Right cardiac atrium (tissue), 5 donors: ENCODE measurements at regions not wholly inside any gene's neighbourhood (a gene's known extent, or its start where the extent isn't known, plus 50 kb on each side); places are given as distances from the start of the nearest gene placed in this dataset.
"Not testable (repeated sequence)": the region's sequence is repeated elsewhere in the genome, so short reads cannot be mapped to it uniquely, and the experiment has no call there.

Experiments used
- ATAC-seq, 2 donors: fragments of 200-7000 bp; cut with Tn5 transposase; one replicate each; pipeline versions ENCODE4 v1.8.0 to v1.9.1; 2020; ENCODE audit warnings: moderate library complexity in 2 of 2, mild to moderate bottlenecking in 1 of 2
- DNase-seq, 3 donors: peaks; one replicate each; pipeline ENCODE4 v3.0.0-alpha.2; 2020
- H3K27ac ChIP-seq: one replicate; pipeline ENCODE4 v1.5.1; 2013; ENCODE audit warnings: mild to moderate bottlenecking, low read length, control low read depth, moderate library complexity
- H3K27me3 ChIP-seq: one replicate; pipeline ENCODE4 v1.6.1; 2013; ENCODE audit not compliant: control insufficient read depth, insufficient read depth
- H3K4me1 ChIP-seq: one replicate; pipeline ENCODE4 v1.6.1; 2013; ENCODE audit warnings: low read length; ENCODE audit not compliant: control insufficient read depth, insufficient read depth
- H3K4me3 ChIP-seq: one replicate; pipeline ENCODE4 v1.5.1; 2013; ENCODE audit warnings: low read length, control low read depth
- H3K9me3 ChIP-seq: one replicate; pipeline ENCODE4 v1.6.1; 2013; ENCODE audit warnings: low read length; ENCODE audit not compliant: control insufficient read depth
- WGBS: extraction: QIAGEN DNeasy Blood & Tissue Kit; methylation state at CpG from one replicate; pipeline ENCODE4 v1.1.7; 2013; 5-methylcytosine and 5-hydroxymethylcytosine counted together
- intact Hi-C, 4 donors: fragments of 100-400 bp; cut with DNase I; formaldehyde crosslinking; loops; one replicate each; pipeline versions ENCODE4 v1.11.0 to v1.14.0; 2022 to 2023
- donor health status: healthy with polysubstance abuse.
- donor health status: DM: no; HTN: yes; CAD: no.
- donor health status: DM: no; HTN: no; CAD: no.
- donor health status: DM: no; HTN: yes; CAD: no; lungs with severe emphysema.
- donor health status: DM: yes; HTN: yes; CAD: no.

- Histone ChIP-seq H3K27ac (no peak overlapping the region), H3K4me3 (no peak overlapping the region), H3K27me3 (no peaks in the 10 kb centered on the region), H3K9me3 (no peaks in the 10 kb centered on the region), H3K4me1 (no peaks in the 10 kb centered on the region)
- intact Hi-C loops: no loop called here
- no peak for ATAC-seq
- WGBS: 88% methylated on average over 1 of the region's 1 CpG
- DNase-seq: no peak
Measured at GRCh38 chr12:14076538-14076937, 95.1 kb upstream of the GRIN2B start.

GRCh38 chr12:14086838-14087237 lies 105.4 kb upstream of the GRIN2B start:
- Histone ChIP-seq H3K27ac (no peak overlapping the region), H3K4me3 (no peak overlapping the region), H3K27me3 (no peaks in the 10 kb centered on the region), H3K9me3 (no peaks in the 10 kb centered on the region), H3K4me1 (no peaks in the 10 kb centered on the region)
- DNase-seq: no peak
- ATAC-seq: no peak
- intact Hi-C loops: no loop called here

- Histone ChIP-seq H3K9me3 (no peaks in the 10 kb centered on the region), H3K27me3 (no peaks in the 10 kb centered on the region), H3K4me3 (no peak overlapping the region), H3K27ac (no peak overlapping the region), H3K4me1 (no peaks in the 10 kb centered on the region)
- no peak for ATAC-seq
- no peak for DNase-seq
- 70% methylated on average over 3 of the region's 3 CpGs for WGBS
- intact Hi-C loops: no loop called here
Measured at GRCh38 chr12:14099994-14100393, 118.6 kb upstream of the GRIN2B start.

GRCh38 chr12:14101556-14101955 lies 120.2 kb upstream of the GRIN2B start:
- intact Hi-C loops, H3K9me3 ChIP-seq, H3K27me3 ChIP-seq, H3K4me3 ChIP-seq, H3K27ac ChIP-seq, ATAC-seq, H3K4me1 ChIP-seq, DNase-seq: not testable (repeated sequence)
- 86% methylated on average over 1 of the region's 1 CpG for WGBS

- Histone ChIP-seq H3K9me3 (no peaks in the 10 kb centered on the region), H3K4me1 (no peaks in the 10 kb centered on the region), H3K27ac (no peak overlapping the region), H3K4me3 (no peak overlapping the region), H3K27me3 (no peaks in the 10 kb centered on the region)
- DNase-seq (no peak), ATAC-seq (no peak)
- WGBS: 40% methylated on average over 9 of the region's 9 CpGs
- intact Hi-C loops: no loop called here
Measured at GRCh38 chr12:14111230-14111865, 129.9 kb upstream of the GRIN2B start.

- ATAC-seq (no peak), DNase-seq (no peak)
- WGBS: 57% methylated on average over 1 of the region's 1 CpG
- no peak overlapping the region for H3K27ac ChIP-seq
- H3K9me3 ChIP-seq: no peaks in the 10 kb centered on the region
- no peaks in the 10 kb centered on the region for H3K4me1 ChIP-seq
- H3K27me3 ChIP-seq: no peaks in the 10 kb centered on the region
- no peak overlapping the region for H3K4me3 ChIP-seq
- intact Hi-C loops: no loop called here
Measured at GRCh38 chr12:14113031-14113430, 131.6 kb upstream of the GRIN2B start.

- intact Hi-C loops: no loop called here
- ATAC-seq (no peak), DNase-seq (no peak)
- WGBS: 93% methylated on average over 2 of the region's 2 CpGs
- H3K9me3 ChIP-seq: no peaks in the 10 kb centered on the region
- H3K27ac ChIP-seq: no peak overlapping the region
- H3K27me3 ChIP-seq: no peaks in the 10 kb centered on the region
- H3K4me3 ChIP-seq: no peak overlapping the region
- no peaks in the 10 kb centered on the region for H3K4me1 ChIP-seq
Measured at GRCh38 chr12:14126692-14127091, 145.3 kb upstream of the GRIN2B start.

GRCh38 chr12:14129611-14130195 lies 148.3 kb upstream of the GRIN2B start:
- 59% methylated on average over 12 of the region's 12 CpGs for WGBS
- intact Hi-C loops: no loop called here
- no peaks in the 10 kb centered on the region for H3K4me1 ChIP-seq
- ATAC-seq: no peak
- no peak overlapping the region for H3K27ac ChIP-seq
- no peak for DNase-seq
- H3K4me3 ChIP-seq: no peak overlapping the region
- no peaks in the 10 kb centered on the region for H3K9me3 ChIP-seq
- no peaks in the 10 kb centered on the region for H3K27me3 ChIP-seq

- no peak overlapping the region for H3K27ac ChIP-seq
- DNase-seq (no peak), ATAC-seq (no peak)
- H3K4me3 ChIP-seq: no peak overlapping the region
- H3K27me3 ChIP-seq: no peaks in the 10 kb centered on the region
- WGBS: 87% methylated on average over 2 of the region's 2 CpGs
- intact Hi-C loops: no loop called here
- H3K4me1 ChIP-seq: no peaks in the 10 kb centered on the region
- no peaks in the 10 kb centered on the region for H3K9me3 ChIP-seq
Measured at GRCh38 chr12:14135996-14136395, 154.6 kb upstream of the GRIN2B start.

- H3K27ac ChIP-seq: no peak overlapping the region
- no peaks in the 10 kb centered on the region for H3K27me3 ChIP-seq
- WGBS: 68% methylated on average over 6 of the region's 6 CpGs
- H3K4me3 ChIP-seq: no peak overlapping the region
- ATAC-seq (peak in 1 of 2 donors; percentile 26), DNase-seq (no peak)
- H3K9me3 ChIP-seq: no peaks in the 10 kb centered on the region
- no peaks in the 10 kb centered on the region for H3K4me1 ChIP-seq
- intact Hi-C loops: no loop called here
Measured at GRCh38 chr12:14138495-14138894, 157.1 kb upstream of the GRIN2B start.

GRCh38 chr12:14148489-14149270 lies 167.3 kb upstream of the GRIN2B start:
- no peaks in the 10 kb centered on the region for H3K27me3 ChIP-seq
- no peaks in the 10 kb centered on the region for H3K4me1 ChIP-seq
- DNase-seq (no peak), ATAC-seq (no peak)
- no peak overlapping the region for H3K4me3 ChIP-seq
- no peaks in the 10 kb centered on the region for H3K9me3 ChIP-seq
- 60% methylated on average over 6 of the region's 6 CpGs for WGBS
- intact Hi-C loops: no loop called here
- no peak overlapping the region for H3K27ac ChIP-seq
